ENCODE measurements at regions not wholly inside any gene's neighbourhood (a gene's known extent, or its start where the extent isn't known, plus 50 kb on each side); places are given as distances from the start of the nearest gene placed in this dataset.

DNA sequence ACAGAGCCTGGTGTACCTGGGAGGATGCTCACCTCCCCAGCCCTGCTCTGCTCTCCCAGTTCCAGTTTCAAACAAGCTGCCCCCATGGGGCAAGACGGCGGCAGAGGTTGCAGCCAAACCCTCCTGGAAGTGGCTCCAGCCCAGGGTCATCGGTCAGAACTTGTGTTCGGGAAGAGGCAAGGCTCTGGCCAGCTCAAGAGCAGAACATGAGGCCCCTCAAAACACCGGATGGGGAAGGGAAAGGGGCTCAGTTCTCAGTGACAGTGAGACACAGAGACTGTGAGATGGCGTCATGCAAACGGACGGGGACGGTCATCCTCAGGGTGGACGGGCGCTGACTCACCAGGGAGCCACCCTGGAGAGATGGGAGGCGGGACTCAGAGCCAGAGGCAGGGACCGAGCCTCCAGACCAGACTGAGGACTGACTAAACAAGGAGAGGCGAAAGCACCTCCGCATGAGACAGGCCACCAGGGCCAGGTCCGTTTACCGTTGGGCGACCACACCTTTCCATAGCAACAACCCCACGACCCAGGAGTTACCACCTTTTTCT lies 63.9 kb upstream of the GALNT9 start:
- TF ChIP-seq CTCF (IDR thresholded peaks at IDR 0.05; ENCODE audit: low read depth, low read length) (no peak), EZH2phosphoT487 (IDR thresholded peaks at IDR 0.05; ENCODE audit: low read depth) (no peak)
